ENCODE measurements at regions not wholly inside any gene's neighbourhood (a gene's known extent, or its start where the extent isn't known, plus 50 kb on each side); places are given as distances from the start of the nearest gene placed in this dataset.

GRCh38 chr1:56003846-56004245 is 575.5 kb downstream of the PLPP3 start:
- POLR2A ChIA-PET, result no interaction called here
- FAIRE-seq (no peak), ATAC-seq (no peak), DNase-seq (ENCODE audit: low read depth in 1 of 2, low spot score in 1 of 2) (no peak)
- H3K27ac ChIP-seq, result no peak overlapping the region
- 78% methylated on average over 1 of the region's 1 CpG for WGBS (ENCODE audit: missing lambda C conversion rate)
- TF ChIP-seq CEBPB (IDR thresholded peaks at IDR 0.05) (no peak), ZC3H11A (IDR thresholded peaks at IDR 0.05) (no peak), PBX3 (IDR thresholded peaks at IDR 0.05) (no peak), REST (IDR thresholded peaks at IDR 0.05) (no peak)
- no peaks in the 10 kb centered on the region for H3K4me1 ChIP-seq
- CTCF ChIA-PET, result no interaction called here
- H3K4me2 ChIP-seq, result no peak overlapping the region
- no peak overlapping the region for H3K4me3 ChIP-seq
- no peaks in the 10 kb centered on the region for H3K9me3 ChIP-seq

- H3K4me3 ChIP-seq, result no peak overlapping the region
- no peak overlapping the region for H3K4me2 ChIP-seq
- POLR2A ChIA-PET, result no interaction called here
- DNase-seq (ENCODE audit: low read depth in 1 of 2, low spot score in 1 of 2) (no peak), ATAC-seq (no peak), FAIRE-seq (no peak)
- no peak for TF ChIP-seq ELK1 (IDR thresholded peaks at IDR 0.05; ENCODE audit: low read depth, low read length)
- TF ChIP-seq BHLHE40 (IDR thresholded peaks at IDR 0.05; ENCODE audit: low read depth, low read length), result no peak
- no peak for TF ChIP-seq TFCP2L1 (CRISPR knock-in tag; IDR thresholded peaks at IDR 0.05)
- no peak for TF ChIP-seq JUN (IDR thresholded peaks at IDR 0.05)
- no peak for TF ChIP-seq HOXA7 (CRISPR knock-in tag; IDR thresholded peaks at IDR 0.05)
- TF ChIP-seq NPAS2 (CRISPR knock-in tag; IDR thresholded peaks at IDR 0.05; ENCODE audit: borderline replicate concordance), result no peak
- TF ChIP-seq GATA3 (IDR thresholded peaks at IDR 0.05; ENCODE audit: borderline replicate concordance), result no peak
- no peak for TF ChIP-seq KDM1A (IDR thresholded peaks at IDR 0.05; ENCODE audit: low read depth)
- no peak for TF ChIP-seq BCL3 (IDR thresholded peaks at IDR 0.05)
- TF ChIP-seq RFX5 (IDR thresholded peaks at IDR 0.05), result no peak
- TF ChIP-seq ZC3H11A (IDR thresholded peaks at IDR 0.05), result no peak
- no peak for TF ChIP-seq E2F6 (IDR thresholded peaks at IDR 0.05; ENCODE audit: borderline replicate concordance, low read depth)
- TF ChIP-seq MAZ (IDR thresholded peaks at IDR 0.05; ENCODE audit: borderline replicate concordance, low read depth, low read length), result no peak
- no peak for TF ChIP-seq ATOH8 (CRISPR knock-in tag; IDR thresholded peaks at IDR 0.05; ENCODE audit: low read depth)
- TF ChIP-seq USF2 (IDR thresholded peaks at IDR 0.05), result no peak
- no peak for TF ChIP-seq SMC3 (IDR thresholded peaks at IDR 0.05)
- CTCF ChIA-PET, result no interaction called here
- H3K4me1 ChIP-seq, result no peaks in the 10 kb centered on the region
- no peaks in the 10 kb centered on the region for H3K9me3 ChIP-seq
- H3K27ac ChIP-seq, result no peak overlapping the region
- WGBS (ENCODE audit: missing lambda C conversion rate), result 73% methylated on average over 5 of the region's 5 CpGs
These were observed 577.1 kb downstream of the PLPP3 start for GRCh38 chr1:56002231-56002630.
